Stimulated activated naive B cell treated with anti-CD40 and anti-IgM and Interleukin-4, amounts not matched to agents 10 μg/mL and 1 μg/mL and 100 μg/mL, for 72 hours (primary cell): ENCODE measurements at regions not wholly inside any gene's neighbourhood (a gene's known extent, or its start where the extent isn't known, plus 50 kb on each side); places are given as distances from the start of the nearest gene placed in this dataset.
"Not testable (repeated sequence)": the region's sequence is repeated elsewhere in the genome, so short reads cannot be mapped to it uniquely, and the experiment has no call there.

ENCODE experiments used
- ATAC-seq, 2 donors: fragments of 150-1000 bp; cut with Tn5 transposase; replicated peaks; 2 replicates each; pipeline ENCODE4 v1.10.0; 2021; ENCODE audit warnings: moderate library complexity in 1 of 2
- DNase-seq: peaks from one replicate; pipeline ENCODE4 v3.0.0; 2021
- H3K27ac Mint-ChIP-seq: one replicate; pipeline ENCODE4 v1.8.0; 2022; ENCODE audit warnings: mild to moderate bottlenecking, mixed read lengths
- H3K27me3 Mint-ChIP-seq, 2 donors: one replicate each; pipeline ENCODE4 v1.8.0; 2022; ENCODE audit warnings: mixed read lengths in 2 of 2
- H3K36me3 Mint-ChIP-seq, 2 donors: one replicate each; pipeline ENCODE4 v1.8.0; 2022; ENCODE audit warnings: mixed read lengths in 2 of 2, mild to moderate bottlenecking in 1 of 2
- H3K4me1 Mint-ChIP-seq, 2 donors: one replicate each; pipeline ENCODE4 v1.8.0; 2022; ENCODE audit warnings: mixed read lengths in 2 of 2, mild to moderate bottlenecking in 1 of 2
- H3K4me3 Mint-ChIP-seq, 2 donors: one replicate each; pipeline ENCODE4 v1.8.0; 2022; ENCODE audit warnings: mild to moderate bottlenecking in 2 of 2, mixed read lengths in 2 of 2, moderate library complexity in 1 of 2
- H3K9me3 Mint-ChIP-seq, 2 donors: one replicate each; pipeline ENCODE4 v1.8.0; 2022; ENCODE audit warnings: mixed read lengths in 2 of 2, mild to moderate bottlenecking in 1 of 2

DNA sequence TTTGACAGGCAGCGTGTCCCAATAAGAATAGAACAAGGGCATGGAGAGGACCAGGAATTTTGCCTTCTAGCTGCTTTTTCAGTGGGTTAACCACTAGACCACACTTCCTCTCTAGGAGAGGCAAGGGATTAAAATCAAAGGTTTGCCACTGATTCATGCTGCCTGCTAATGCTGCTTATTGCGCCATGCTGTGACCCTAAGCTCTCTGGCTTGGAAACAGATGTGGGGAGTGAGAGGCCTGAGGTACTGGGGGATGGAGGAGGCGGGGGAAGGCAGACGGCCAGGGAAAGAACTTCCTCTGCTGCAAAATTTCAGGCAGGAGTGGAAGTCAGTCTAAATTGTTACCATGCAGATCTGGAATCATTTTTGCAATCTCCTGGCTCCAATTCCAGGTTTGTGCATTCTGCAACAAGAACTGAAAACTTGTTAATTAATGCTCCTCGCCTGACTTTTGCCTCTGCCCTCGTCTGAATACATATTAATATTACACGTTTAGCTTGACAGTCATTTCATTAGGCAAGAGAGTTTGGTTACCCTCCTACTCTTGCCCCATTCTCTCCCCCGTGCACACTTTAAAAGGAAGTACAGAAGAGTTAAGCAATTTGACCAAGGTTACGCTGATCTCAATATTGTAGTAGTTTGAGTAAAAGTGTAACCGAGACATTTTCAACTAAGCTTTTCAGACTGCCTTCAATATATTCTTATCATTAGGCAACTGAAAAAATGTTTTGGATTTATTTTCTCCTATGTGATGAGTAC is 121.7 kb upstream of the SPRED1 start:
- H3K27me3 Mint-ChIP-seq, result peaks cover 11 to 23% of the 10 kb centered on the region in 2 donors
- H3K36me3 Mint-ChIP-seq, result no peaks in the 10 kb centered on the region
- no peak overlapping the region for H3K27ac Mint-ChIP-seq
- ATAC-seq (no peak), DNase-seq (no peak)
- no peaks in the 10 kb centered on the region for H3K9me3 Mint-ChIP-seq
- no peak overlapping the region for H3K4me3 Mint-ChIP-seq
- peaks cover 18 to 22% of the 10 kb centered on the region in 2 donors for H3K4me1 Mint-ChIP-seq

DNA sequence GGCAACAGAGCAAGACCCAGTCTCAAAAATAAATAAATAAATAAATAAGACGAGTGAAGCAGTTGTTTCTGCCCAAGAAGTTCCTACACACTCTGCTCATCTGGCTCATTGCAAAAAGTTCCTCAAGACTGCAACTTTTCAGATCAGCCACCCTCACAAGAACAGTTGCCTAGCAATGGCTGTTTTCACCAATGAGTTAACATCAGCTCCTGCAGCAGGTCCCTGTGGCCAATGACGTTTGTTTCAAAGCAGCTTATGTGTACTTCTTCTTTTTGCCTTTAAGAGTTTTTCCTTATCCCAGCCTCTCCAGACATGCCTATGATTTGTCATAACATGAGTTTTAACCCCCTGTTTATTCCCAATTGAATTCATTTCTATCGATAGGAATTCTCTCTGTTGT is 118.4 kb upstream of the SPRED1 start:
- Mint-ChIP-seq H3K27me3 (peaks cover 10 to 15% of the 10 kb centered on the region in 2 donors), H3K9me3 (peaks cover 0 to 1% of the 10 kb centered on the region in 2 donors), H3K36me3 (no peaks in the 10 kb centered on the region), H3K4me3 (no peak overlapping the region), H3K4me1 (peaks cover 17 to 20% of the 10 kb centered on the region in 2 donors), H3K27ac (no peak overlapping the region)
- ATAC-seq (no peak), DNase-seq (no peak)

DNA sequence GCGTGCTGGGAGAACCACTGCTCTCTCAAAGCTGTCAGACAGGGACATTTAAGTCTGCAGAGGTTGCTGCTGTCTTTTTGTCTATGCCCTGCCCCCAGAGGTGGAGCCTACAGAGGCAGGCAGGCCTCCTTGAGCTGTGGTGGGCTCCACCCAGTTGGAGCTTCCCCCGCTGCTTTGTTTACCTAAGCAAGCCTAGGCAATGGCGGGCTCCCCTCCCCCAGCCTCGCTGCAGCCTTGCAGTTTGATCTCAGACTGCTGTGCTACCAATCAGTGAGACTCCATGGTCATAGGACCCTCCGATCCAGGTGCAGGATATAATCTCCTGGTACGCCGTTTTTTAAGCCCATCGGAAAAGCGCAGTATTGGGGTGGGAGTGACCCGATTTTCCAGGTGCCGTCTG is 110.4 kb upstream of the SPRED1 start:
- not testable (repeated sequence) for H3K9me3 Mint-ChIP-seq, ATAC-seq, H3K4me3 Mint-ChIP-seq, H3K36me3 Mint-ChIP-seq, DNase-seq, H3K27ac Mint-ChIP-seq, H3K4me1 Mint-ChIP-seq
- H3K27me3 Mint-ChIP-seq, result peaks cover 11 to 14% of the 10 kb centered on the region in 2 donors

DNA sequence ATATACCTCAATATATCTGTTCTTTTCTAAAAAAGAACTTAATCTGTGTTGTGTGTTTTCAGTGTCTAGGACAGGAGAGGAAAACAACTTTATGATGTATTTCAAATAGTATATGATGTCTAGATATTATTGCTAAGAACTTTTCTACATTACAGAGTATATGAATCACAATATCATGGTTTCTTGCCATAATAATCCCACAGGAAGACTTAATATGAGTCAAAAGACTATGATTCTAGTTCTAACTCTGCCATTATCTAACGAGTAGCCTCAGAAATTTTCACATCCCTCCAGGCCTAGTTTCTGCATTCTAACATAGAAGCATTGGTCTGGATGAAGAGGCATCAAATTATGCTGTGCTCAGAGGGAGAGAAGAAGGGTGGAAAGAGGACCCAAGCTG is 107.7 kb upstream of the SPRED1 start:
- H3K27me3 Mint-ChIP-seq, result peaks cover 6 to 9% of the 10 kb centered on the region in 2 donors

DNA sequence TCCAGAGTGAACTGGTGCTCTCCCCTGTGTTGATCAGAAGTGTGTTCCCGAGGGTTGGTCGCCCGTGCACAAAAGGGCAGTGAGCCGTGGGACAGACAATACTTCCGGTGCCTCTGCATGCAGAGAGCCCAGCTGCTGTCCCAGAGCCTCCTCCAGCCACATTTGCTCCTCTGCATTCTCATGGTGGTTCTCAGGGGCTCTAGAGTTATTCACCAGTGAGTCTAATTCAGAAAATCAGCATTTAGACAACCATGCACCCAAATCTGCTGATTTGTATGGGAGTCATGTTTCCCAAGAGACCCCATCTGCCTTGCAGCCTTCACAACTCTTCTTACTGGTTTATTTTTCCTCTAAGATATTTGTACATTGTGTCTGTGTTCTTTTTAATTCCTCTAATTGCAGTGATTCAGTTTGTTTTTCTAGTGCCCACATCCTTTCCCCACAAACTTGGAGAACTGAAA is 107.0 kb upstream of the SPRED1 start:
- Mint-ChIP-seq H3K9me3 (peaks cover 9 to 10% of the 10 kb centered on the region in 2 donors), H3K27me3 (peaks cover 6 to 9% of the 10 kb centered on the region in 2 donors), H3K4me1 (peaks cover 0 to 1% of the 10 kb centered on the region in 2 donors), H3K27ac (no peak overlapping the region), H3K36me3 (peaks cover 0 to 2% of the 10 kb centered on the region in 2 donors), H3K4me3 (no peak overlapping the region)
- ATAC-seq (no peak), DNase-seq (no peak)

More for the DNA sequence above, 107.7 kb upstream of the SPRED1 start:
- Mint-ChIP-seq H3K4me1 (peaks cover 0 to 1% of the 10 kb centered on the region in 2 donors), H3K9me3 (peaks cover 6 to 12% of the 10 kb centered on the region in 2 donors), H3K36me3 (peaks cover 0 to under 1% of the 10 kb centered on the region in 2 donors), H3K4me3 (no peak overlapping the region), H3K27ac (no peak overlapping the region)
- no peak for ATAC-seq
- no peak for DNase-seq

DNA sequence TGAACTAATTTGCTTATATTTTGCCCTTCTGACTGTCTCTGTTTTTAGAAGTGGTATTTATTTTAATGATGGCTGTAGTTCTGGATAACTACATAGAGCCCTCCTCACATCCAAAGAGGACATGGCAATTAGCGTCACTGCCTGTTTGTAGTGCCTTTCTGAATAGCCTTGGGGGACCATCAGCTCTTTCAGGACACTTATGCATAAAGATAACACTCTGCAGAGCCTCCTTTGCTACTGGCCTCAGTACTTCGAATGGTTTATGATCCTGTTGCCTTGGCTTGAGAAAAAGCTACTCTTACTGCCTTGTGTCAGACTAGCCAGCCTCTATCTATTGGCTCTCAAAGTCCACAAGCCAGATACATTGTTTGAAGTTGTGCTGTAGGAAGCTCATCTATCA is 105.4 kb upstream of the SPRED1 start:
- ATAC-seq (no peak), DNase-seq (no peak)
- Mint-ChIP-seq H3K27me3 (peaks cover 5 to 9% of the 10 kb centered on the region in 2 donors), H3K36me3 (peaks cover 0 to 2% of the 10 kb centered on the region in 2 donors), H3K4me1 (peaks cover 0 to 1% of the 10 kb centered on the region in 2 donors), H3K9me3 (peaks cover 7 to 10% of the 10 kb centered on the region in 2 donors), H3K27ac (no peak overlapping the region), H3K4me3 (no peak overlapping the region)

DNA sequence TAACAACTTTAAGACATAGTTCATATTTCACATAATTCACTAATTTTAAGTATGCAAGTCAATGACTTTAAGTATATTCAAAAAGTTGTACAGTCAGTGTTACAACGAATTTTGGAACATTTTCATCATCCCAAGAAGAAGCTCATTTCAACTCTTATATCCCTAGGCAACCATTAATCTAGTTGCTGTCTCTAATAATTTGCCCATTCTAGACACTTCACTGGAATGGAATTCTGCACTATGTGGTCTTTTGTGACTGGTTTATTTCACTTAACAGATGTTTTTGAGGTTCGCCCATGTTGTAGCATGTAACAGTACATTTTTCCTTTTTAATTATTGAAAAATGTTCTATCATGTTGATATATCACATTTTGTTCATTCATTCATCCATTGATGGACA is 104.2 kb upstream of the SPRED1 start:
- Mint-ChIP-seq H3K9me3 (peaks cover 5 to 7% of the 10 kb centered on the region in 2 donors), H3K36me3 (peaks cover 0 to 2% of the 10 kb centered on the region in 2 donors), H3K27me3 (no peaks in the 10 kb centered on the region), H3K4me3 (no peak overlapping the region), H3K4me1 (peaks cover 0 to 1% of the 10 kb centered on the region in 2 donors), H3K27ac (no peak overlapping the region)
- ATAC-seq (no peak), DNase-seq (no peak)

DNA sequence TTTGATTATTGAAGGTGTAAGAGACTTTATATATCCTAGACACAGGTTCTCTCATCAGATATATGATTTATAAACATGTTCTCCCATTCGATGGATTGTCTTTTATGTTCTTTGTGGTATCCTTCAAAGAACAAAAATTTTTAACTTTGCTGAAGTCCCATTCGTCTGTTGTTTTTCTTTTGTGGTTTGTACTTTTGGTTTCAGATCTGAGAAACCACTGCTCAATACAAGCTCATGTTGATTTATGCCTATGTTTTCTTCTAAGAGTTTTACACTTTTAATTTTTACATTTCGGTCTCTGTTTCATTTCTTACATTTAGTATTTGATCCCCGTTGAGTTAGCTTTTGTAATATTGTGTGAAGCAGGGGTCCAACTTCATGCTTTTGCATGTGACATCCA is 103.3 kb upstream of the SPRED1 start:
- Mint-ChIP-seq H3K27me3 (no peaks in the 10 kb centered on the region), H3K9me3 (peaks cover 5 to 7% of the 10 kb centered on the region in 2 donors)
- ATAC-seq, result no peak

DNA sequence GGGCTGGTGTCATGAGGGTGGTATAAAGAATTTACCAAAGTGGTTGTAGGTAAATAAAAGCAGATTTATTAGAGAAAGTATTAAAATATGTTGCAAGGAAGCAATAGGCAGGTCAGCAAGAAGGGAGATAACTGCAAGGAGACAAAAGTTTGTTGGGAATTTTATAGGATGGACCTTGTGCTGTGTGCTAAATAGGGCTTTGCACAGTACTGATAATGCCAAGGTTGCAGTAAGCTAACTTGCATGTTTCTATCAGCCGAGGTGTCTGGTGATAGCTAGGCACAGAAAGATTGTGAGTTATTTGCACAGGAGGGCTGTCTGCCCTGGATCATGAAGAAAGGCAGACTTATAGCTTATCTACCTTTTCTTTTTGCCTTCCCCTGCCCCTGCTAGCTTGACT is 102.5 kb upstream of the SPRED1 start:
- no peak overlapping the region for H3K27ac Mint-ChIP-seq

More for the DNA sequence above, 103.3 kb upstream of the SPRED1 start:
- H3K27ac Mint-ChIP-seq, result no peak overlapping the region
- no peak for DNase-seq
- peaks cover 0 to 2% of the 10 kb centered on the region in 2 donors for H3K36me3 Mint-ChIP-seq
- H3K4me3 Mint-ChIP-seq, result no peak overlapping the region
- peaks cover 0 to 1% of the 10 kb centered on the region in 2 donors for H3K4me1 Mint-ChIP-seq

DNA sequence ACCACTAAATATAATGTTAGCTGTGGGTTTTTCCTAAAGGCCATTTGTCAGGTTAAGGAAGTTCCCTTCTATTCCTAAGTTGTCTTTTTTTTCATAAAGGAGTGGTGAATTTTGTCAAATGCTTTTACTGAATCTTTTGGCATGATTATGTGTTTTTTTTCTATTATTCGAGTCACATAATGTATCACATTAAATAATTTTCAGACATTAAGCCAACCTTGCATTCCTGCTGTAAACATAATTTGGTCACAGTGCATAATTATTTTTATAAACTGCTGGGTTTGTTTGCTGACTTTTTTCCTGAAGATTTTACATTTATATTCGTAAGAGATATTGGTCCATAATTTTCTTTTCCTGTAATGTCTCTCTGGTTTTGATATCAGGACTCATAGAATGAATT is 101.8 kb upstream of the SPRED1 start:
- peaks cover 0 to 3% of the 10 kb centered on the region in 2 donors for H3K27me3 Mint-ChIP-seq
- no peak for ATAC-seq

More for the DNA sequence above, 102.5 kb upstream of the SPRED1 start:
- DNase-seq, result no peak
- H3K27me3 Mint-ChIP-seq, result no peaks in the 10 kb centered on the region
- H3K36me3 Mint-ChIP-seq, result peaks cover 0 to 2% of the 10 kb centered on the region in 2 donors
- ATAC-seq, result no peak
- peaks cover 0 to 1% of the 10 kb centered on the region in 2 donors for H3K4me1 Mint-ChIP-seq
- H3K4me3 Mint-ChIP-seq, result no peak overlapping the region
- H3K9me3 Mint-ChIP-seq, result peaks cover 5 to 7% of the 10 kb centered on the region in 2 donors

DNA sequence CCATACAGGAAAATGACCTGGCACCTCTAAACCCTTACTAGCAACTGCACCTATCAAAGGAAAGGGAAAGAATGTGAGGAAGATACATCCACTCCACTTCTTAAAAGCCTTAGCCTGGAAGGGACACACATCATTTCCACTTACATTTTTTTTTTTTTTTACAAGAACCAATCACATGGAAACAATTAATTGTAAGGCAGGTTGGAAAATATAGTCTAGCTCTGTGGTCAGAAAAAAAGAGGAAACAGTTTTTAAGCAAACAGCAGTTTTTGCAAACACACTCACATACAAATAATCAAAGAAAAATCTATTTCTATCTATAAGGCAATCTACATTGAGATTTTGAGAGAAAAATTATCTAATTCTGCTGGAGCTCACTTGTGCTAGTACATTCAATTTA is 98.9 kb upstream of the SPRED1 start:
- Mint-ChIP-seq H3K27me3 (peaks cover 0 to 7% of the 10 kb centered on the region in 2 donors), H3K36me3 (peaks cover 0 to 2% of the 10 kb centered on the region in 2 donors), H3K9me3 (peaks cover 12 to 20% of the 10 kb centered on the region in 2 donors), H3K4me1 (peaks cover 0 to 1% of the 10 kb centered on the region in 2 donors), H3K4me3 (no peak overlapping the region), H3K27ac (no peak overlapping the region)
- DNase-seq (no peak), ATAC-seq (no peak)

More for the DNA sequence above, 101.8 kb upstream of the SPRED1 start:
- Mint-ChIP-seq H3K4me1 (peaks cover 0 to 1% of the 10 kb centered on the region in 2 donors), H3K4me3 (no peak overlapping the region), H3K9me3 (peaks cover 5 to 7% of the 10 kb centered on the region in 2 donors), H3K36me3 (peaks cover 0 to 2% of the 10 kb centered on the region in 2 donors), H3K27ac (no peak overlapping the region)
- no peak for DNase-seq

DNA sequence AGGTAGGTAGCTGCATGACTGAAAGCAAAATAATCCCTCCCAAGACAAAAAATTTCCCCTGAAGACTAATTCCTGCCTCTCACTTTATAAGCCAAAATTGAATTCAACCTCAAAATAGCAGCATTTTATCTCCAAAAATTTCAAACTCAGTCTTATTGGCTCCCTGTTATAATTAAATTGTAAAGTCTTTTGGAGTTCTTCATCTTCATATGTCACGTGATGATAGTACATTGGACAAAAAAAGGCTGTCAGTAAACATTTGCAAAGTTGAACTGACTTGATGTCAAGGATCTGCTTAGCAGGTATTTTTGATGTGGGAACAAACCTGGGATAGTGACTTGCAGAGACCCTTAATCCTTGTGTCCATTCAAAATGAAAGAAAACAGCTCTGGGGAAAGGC is 98.4 kb upstream of the SPRED1 start:
- no peak overlapping the region for H3K27ac Mint-ChIP-seq
- H3K9me3 Mint-ChIP-seq, result peaks cover 12 to 20% of the 10 kb centered on the region in 2 donors
- H3K4me1 Mint-ChIP-seq, result peaks cover 0 to 1% of the 10 kb centered on the region in 2 donors
- no peak overlapping the region for H3K4me3 Mint-ChIP-seq
- H3K36me3 Mint-ChIP-seq, result peaks cover 0 to 2% of the 10 kb centered on the region in 2 donors
- no peak for DNase-seq
- H3K27me3 Mint-ChIP-seq, result peaks cover 0 to 7% of the 10 kb centered on the region in 2 donors
- no peak for ATAC-seq

DNA sequence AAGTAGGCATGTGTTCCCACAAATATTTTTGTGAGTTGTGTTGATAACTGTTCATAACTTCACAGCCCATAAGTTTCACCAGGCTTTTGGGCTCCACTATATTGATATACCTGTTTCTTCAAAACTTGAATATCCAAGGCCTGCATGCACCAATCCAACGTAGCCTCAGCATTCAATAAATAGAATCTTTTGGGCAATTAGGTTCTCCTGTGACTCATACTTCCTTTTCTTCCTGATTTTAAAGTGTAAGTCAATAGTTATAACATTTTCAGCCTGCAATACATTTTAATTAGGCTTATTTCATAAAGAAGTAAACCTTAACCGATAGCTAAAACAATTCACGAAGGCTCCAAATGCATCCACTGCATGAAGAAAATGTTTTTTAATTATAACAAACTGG is 97.8 kb upstream of the SPRED1 start:
- no peak for DNase-seq
- Mint-ChIP-seq H3K36me3 (peaks cover 0 to 2% of the 10 kb centered on the region in 2 donors), H3K27ac (no peak overlapping the region), H3K9me3 (peaks cover 12 to 16% of the 10 kb centered on the region in 2 donors), H3K27me3 (peaks cover 0 to 7% of the 10 kb centered on the region in 2 donors), H3K4me3 (no peak overlapping the region), H3K4me1 (no peaks in the 10 kb centered on the region)
- no peak for ATAC-seq

DNA sequence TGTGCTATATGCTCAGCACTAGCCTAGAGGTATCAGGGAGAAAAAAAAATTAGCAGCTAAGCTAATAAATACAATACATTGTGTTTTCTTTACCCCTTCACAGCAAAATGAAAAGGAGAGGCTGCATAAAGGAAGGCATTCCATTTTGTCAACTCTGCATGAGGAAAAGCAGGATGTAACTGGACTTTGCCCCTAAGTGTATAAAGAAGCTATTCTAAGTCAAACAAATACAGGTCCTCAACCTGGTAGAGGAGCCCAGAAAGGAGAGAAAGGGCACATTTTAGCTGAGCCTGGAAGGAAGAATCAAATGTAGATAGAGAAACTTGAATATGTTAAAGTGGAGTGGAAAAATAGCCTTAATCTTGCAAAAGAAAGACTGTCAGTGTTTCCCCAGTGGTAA is 89.0 kb upstream of the SPRED1 start:
- Mint-ChIP-seq H3K9me3 (no peaks in the 10 kb centered on the region), H3K27ac (no peak overlapping the region), H3K27me3 (peaks cover 17 to 37% of the 10 kb centered on the region in 2 donors), H3K36me3 (no peaks in the 10 kb centered on the region), H3K4me1 (peaks cover 0 to 14% of the 10 kb centered on the region in 2 donors), H3K4me3 (no peak overlapping the region)
- ATAC-seq (no peak), DNase-seq (no peak)

DNA sequence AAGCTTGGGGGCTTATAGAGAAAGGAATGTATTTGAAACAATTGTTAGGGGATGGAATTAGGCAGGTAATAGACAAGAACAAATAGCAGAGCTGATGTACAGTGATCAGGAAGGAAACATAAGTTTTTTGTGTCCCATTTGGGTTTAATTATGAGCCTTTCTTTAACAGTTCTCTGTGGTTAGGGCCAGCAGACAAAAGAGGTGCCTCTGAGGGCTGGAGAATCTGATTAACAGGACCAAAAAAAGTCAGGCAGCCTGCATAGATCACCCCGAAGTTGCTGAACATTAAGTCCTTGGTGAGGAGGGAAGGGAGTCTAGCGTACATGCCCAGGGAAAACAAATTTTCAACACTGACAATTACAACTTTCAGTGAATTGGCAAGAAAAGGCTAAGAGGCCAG is 88.6 kb upstream of the SPRED1 start:
- Mint-ChIP-seq H3K36me3 (no peaks in the 10 kb centered on the region), H3K9me3 (no peaks in the 10 kb centered on the region), H3K4me1 (peaks cover 0 to 18% of the 10 kb centered on the region in 2 donors), H3K27me3 (peaks cover 17 to 37% of the 10 kb centered on the region in 2 donors), H3K4me3 (no peak overlapping the region), H3K27ac (no peak overlapping the region)
- ATAC-seq (no peak), DNase-seq (no peak)
